HG03196 (cell line): ENCODE measurements at regions not wholly inside any gene's neighbourhood (a gene's known extent, or its start where the extent isn't known, plus 50 kb on each side); places are given as distances from the start of the nearest gene placed in this dataset.

Source experiments
- ATAC-seq: cut with Tn5 transposase; IDR thresholded peaks from one replicate; pipeline ENCODE4 v1.9.1; 2021; ENCODE audit not compliant: unreplicated experiment

DNA sequence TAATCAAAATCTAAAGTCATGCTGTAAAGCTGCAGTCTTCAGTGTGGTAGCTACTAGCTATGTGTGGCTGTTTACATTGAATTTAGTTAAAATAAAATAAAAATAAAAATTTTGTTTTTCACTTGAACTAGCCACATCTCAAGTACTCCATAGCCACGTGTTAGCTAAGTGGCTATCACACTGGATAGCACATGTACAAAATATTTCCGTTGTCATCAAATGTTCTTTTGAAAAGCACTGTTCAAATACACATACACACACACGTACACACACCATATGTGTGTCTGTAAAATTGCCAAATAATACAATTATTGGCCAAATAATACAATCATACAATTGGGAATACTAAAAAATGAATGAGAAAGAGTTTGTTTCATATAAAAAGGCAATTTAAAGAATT, 778.2 kb upstream of the FLRT2 start:
- no peak for ATAC-seq

- ATAC-seq = no peak
These were observed 769.3 kb upstream of the FLRT2 start for GRCh38 chr14:84760489-84761126.

DNA sequence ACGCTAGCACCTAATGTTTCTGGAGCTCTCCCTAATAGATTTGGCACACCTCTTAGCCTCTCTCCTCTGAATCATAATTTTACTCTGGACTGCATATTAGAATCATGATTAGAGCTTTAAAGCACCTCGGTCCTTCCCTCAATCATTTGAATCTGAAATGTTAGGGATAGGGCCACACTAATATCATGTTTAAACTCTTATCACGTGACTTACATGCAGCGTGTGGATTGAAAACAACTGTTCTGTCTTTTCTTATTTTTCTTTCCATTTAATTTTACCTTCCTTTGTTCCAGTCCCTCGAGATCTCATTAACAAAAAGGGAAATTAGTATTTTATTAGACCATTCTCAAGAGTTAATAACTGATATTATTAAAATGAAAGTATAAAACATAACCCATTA, 762.5 kb upstream of the FLRT2 start:
- no peak for ATAC-seq

GRCh38 chr14:84770030-84770429, 759.9 kb upstream of the FLRT2 start:
- ATAC-seq = no peak

GRCh38 chr14:84777356-84777755, 752.6 kb upstream of the FLRT2 start:
- no peak for ATAC-seq

GRCh38 chr14:84782902-84783301, 747.0 kb upstream of the FLRT2 start:
- ATAC-seq = no peak

GRCh38 chr14:84783511-84783910, 746.4 kb upstream of the FLRT2 start:
- ATAC-seq = no peak

GRCh38 chr14:84785996-84786395, 743.9 kb upstream of the FLRT2 start:
- no peak for ATAC-seq

- ATAC-seq = no peak
These were observed 740.9 kb upstream of the FLRT2 start for GRCh38 chr14:84789012-84789411.

- ATAC-seq = no peak
These were observed 737.1 kb upstream of the FLRT2 start for GRCh38 chr14:84792722-84793410.

DNA sequence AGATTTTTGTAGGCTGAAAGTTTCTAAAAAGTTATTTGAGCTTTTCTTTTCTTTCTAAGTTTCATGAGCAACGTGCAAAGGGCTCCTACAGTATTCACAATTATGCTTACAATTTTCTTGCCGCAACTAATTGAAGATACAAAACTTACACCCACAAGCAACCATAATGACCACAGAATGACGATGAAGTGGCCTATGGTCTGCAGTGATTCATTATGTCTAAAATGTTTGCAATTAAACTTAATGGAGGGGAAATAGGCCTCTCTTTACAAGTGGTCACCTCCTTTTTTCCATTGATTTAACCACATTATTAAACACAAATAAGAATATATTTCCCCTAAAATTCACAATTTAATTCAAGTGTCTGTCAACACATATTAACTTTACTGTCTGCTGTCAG, 732.6 kb upstream of the FLRT2 start:
- no peak for ATAC-seq

DNA sequence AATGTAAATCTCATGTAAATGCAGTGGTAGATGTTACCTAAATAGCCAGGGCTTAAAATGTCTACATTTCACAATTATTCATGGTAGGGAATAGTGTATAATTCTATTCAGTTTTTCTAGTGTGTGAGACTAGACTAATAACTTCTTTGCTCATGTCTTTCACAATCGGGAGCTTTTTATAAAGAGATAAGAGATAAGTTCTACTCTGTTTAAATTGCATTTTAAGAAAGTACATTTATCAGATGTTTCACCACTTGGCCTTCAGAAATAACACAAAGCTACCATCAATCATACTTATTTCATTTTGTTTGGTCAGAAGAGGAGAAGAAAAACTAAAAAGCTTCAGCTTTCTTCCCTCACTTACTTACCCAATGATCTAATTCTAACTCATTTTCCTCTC, 725.5 kb upstream of the FLRT2 start:
- ATAC-seq = no peak

DNA sequence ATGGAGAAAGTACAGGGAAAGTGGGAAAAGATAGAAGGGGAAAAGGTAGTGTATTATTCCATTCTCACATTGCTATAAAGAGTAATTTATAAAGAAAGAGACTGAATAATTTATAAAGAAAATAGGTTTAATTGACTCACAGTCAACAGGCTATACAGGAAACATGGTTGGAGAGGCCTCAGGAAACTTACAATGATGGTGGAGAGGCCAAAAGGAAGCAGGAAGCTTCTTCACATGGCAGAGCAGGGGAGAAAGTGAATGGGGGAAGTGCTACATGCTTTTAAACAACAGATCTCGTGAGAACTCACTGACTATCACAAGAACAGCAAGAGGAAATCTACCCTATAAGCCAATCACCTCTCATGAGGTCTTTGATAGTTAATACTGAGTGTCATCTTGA, 725.0 kb upstream of the FLRT2 start:
- ATAC-seq = no peak

- ATAC-seq = no peak
These were observed 723.8 kb upstream of the FLRT2 start for GRCh38 chr14:84806181-84806580.

GRCh38 chr14:84806622-84807021, 723.3 kb upstream of the FLRT2 start:
- ATAC-seq = no peak

DNA sequence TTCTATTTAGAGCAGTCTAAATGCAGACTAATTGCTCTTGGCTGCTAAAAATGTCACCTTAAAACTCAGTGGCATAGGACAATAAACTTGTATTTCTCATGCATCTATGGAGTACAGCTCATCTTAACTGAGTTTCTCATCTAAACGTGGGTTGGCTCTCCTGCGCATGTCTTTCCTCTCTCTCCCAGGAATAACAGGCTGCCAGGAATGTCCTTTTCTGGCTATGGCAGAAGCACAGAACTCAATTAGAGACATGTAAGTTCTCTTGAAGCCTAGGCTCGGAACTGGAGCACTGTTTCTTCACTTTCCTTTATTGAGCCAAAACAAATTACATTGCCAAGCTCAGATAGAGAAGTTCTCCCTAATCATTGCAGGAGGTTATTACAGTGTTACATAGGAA, 722.3 kb upstream of the FLRT2 start:
- no peak for ATAC-seq

GRCh38 chr14:84809158-84809557, 720.8 kb upstream of the FLRT2 start:
- ATAC-seq = no peak

DNA sequence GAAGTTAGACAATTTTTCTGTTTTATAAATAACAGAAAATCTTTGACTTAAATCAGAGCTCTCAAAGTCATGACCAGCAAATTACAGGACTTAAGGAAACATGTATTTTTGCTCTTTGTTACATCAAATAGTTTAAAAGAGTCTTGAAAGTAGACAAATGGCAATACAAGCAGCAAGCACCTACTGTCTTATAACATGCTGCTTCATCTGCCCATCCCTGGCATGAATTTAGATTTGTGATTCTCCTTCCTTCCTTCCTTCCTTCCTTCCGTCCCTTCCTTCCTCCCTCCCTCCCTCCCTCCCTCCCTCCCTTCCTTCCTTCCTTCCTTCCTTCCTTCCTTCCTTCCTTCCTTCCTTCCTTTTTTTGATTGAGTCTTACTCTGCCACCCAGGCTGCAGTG, 715.6 kb upstream of the FLRT2 start:
- no peak for ATAC-seq

GRCh38 chr14:84819528-84819927, 710.4 kb upstream of the FLRT2 start:
- no peak for ATAC-seq

- ATAC-seq = no peak
These were observed 704.3 kb upstream of the FLRT2 start for GRCh38 chr14:84825481-84826251.

GRCh38 chr14:84826294-84826693, 703.6 kb upstream of the FLRT2 start:
- ATAC-seq = no peak

- no peak for ATAC-seq
These were observed 679.3 kb upstream of the FLRT2 start for GRCh38 chr14:84850595-84850994.
